ENCODE measurements at regions not wholly inside any gene's neighbourhood (a gene's known extent, or its start where the extent isn't known, plus 50 kb on each side); places are given as distances from the start of the nearest gene placed in this dataset.

DNA sequence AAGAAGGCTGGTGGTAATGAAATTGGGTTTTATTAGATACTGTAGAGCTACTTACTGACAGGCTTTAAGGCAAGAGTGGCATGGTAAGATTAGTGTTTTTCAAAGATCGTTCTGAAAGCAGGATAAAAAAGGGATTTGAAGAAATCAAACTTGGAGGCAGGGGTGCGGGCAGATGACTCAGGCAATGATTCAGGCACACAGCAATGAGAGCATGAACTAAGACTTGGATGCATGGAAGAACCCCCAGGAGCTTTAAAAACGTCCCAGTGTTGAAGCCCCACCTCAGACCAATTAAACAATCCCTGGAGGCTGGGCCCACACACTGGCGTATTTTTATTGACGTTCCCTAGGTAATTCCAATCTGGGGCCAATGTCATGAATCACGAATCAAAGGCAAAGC is 102.5 kb downstream of the SREK1 start:
- TF ChIP-seq, protein P1, sequence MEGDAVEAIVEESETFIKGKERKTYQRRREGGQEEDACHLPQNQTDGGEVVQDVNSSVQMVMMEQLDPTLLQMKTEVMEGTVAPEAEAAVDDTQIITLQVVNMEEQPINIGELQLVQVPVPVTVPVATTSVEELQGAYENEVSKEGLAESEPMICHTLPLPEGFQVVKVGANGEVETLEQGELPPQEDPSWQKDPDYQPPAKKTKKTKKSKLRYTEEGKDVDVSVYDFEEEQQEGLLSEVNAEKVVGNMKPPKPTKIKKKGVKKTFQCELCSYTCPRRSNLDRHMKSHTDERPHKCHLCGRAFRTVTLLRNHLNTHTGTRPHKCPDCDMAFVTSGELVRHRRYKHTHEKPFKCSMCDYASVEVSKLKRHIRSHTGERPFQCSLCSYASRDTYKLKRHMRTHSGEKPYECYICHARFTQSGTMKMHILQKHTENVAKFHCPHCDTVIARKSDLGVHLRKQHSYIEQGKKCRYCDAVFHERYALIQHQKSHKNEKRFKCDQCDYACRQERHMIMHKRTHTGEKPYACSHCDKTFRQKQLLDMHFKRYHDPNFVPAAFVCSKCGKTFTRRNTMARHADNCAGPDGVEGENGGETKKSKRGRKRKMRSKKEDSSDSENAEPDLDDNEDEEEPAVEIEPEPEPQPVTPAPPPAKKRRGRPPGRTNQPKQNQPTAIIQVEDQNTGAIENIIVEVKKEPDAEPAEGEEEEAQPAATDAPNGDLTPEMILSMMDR (IDR thresholded peaks at IDR 0.05; ENCODE audit: low read depth, low read length, missing control alignments) = no peak
- peak; percentile 64 for DNase-seq
- Histone ChIP-seq H3K36me3 (replicated peaks) (no peaks in the 10 kb centered on the region), H3K27me3 (replicated peaks) (no peaks in the 10 kb centered on the region), H3K4me3 (ENCODE audit: low read depth, low read length) (no peak overlapping the region), H3K27ac (peak overlapping the region; percentile 41)
- in situ Hi-C loops (cut with HindIII; ENCODE audit: low pct_ligation_motif_present, low sequenced_read_pairs) = no loop called here

DNA sequence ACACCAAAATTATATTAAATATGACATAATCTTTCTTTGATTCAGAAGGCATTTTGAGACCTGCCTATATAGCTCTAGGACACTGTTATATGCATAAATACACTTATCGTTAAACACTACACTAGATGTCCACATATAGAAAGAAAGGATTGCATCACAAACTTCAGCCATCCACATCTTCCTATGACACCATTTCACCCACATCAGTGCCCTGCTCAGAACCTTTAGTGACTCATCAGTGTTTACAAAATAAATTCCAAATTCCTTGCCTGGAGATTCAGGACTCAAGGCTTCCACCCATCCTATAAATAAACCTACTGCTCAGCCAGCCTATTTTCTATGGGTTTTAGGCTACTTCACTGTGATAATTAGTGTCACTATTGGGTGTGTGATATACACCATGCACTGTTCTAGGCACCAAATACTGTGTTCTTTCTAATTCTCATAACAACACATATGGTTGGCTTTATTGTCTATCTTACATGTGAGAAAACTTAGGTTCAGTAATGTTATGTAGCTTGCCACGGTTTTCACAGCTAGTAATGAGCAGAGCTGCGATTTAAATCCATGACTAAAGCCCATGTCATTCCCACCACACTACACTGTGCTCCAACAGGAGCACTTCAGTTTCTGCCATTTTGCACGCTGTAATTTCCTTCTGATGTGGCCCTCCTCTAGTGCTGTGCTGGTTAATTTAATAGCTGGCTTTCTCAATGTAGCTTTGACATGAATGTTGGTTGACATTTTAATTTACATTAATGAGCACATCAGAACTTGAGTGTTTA is 103.3 kb downstream of the SREK1 start:
- peak overlapping the region; percentile 41 for H3K27ac ChIP-seq
- TF ChIP-seq, protein P1 (IDR thresholded peaks at IDR 0.05; ENCODE audit: low read depth, low read length, missing control alignments) = no peak
- in situ Hi-C loops (cut with HindIII; ENCODE audit: low pct_ligation_motif_present, low sequenced_read_pairs) = no loop called here
- H3K27me3 ChIP-seq (replicated peaks) = no peaks in the 10 kb centered on the region
- H3K4me3 ChIP-seq (ENCODE audit: low read depth, low read length) = no peak overlapping the region
- peak; percentile 68 for DNase-seq
- no peaks in the 10 kb centered on the region for H3K36me3 ChIP-seq (replicated peaks)

DNA sequence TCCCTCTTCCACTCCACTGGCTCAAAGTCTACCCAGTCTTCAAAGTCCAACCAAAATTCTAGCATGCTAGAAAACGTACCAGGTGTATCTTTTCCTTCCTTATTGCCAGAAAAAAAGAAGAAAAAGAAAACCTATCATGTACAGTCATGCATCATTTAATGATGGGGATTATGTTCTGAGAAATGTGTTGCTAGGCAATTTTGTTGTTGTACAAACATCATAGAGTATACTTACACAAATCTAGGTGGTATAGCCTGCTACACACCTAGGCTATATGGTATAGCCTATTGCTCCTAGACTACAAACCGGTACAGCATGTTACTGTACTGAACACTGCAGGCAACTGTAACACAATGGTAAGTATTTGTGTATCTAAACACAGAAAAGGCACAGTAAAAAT is 104.8 kb downstream of the SREK1 start:
- no peak for DNase-seq
- Histone ChIP-seq H3K27ac (no peak overlapping the region), H3K27me3 (replicated peaks) (no peaks in the 10 kb centered on the region), H3K36me3 (replicated peaks) (no peaks in the 10 kb centered on the region), H3K4me3 (ENCODE audit: low read depth, low read length) (no peak overlapping the region)
- in situ Hi-C loops (cut with HindIII; ENCODE audit: low pct_ligation_motif_present, low sequenced_read_pairs) = no loop called here
- TF ChIP-seq, protein P1 (IDR thresholded peaks at IDR 0.05; ENCODE audit: low read depth, low read length, missing control alignments) = no peak

DNA sequence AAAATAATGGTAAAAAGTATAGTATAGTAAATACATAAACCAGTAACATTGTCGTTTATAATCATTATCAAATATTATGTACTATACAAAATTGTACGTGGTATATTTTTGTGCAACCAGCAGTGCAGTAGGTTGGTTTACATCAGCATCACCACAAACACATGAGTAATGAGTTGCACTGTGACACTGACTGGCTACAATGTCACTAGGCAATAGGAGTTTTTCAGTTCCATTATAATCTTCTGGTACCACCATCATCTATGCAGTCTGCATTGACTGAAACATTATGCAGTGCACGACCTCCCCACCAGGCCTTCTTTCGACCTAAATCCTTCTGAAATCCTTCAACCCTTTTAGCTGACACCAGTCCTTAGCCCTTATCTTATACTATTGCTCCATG is 105.8 kb downstream of the SREK1 start:
- Histone ChIP-seq H3K27ac (no peak overlapping the region), H3K27me3 (replicated peaks) (no peaks in the 10 kb centered on the region), H3K36me3 (replicated peaks) (no peaks in the 10 kb centered on the region), H3K4me3 (ENCODE audit: low read depth, low read length) (no peak overlapping the region)
- TF ChIP-seq, protein P1 (IDR thresholded peaks at IDR 0.05; ENCODE audit: low read depth, low read length, missing control alignments) = no peak
- in situ Hi-C loops (cut with HindIII; ENCODE audit: low pct_ligation_motif_present, low sequenced_read_pairs) = no loop called here
- DNase-seq = no peak

DNA sequence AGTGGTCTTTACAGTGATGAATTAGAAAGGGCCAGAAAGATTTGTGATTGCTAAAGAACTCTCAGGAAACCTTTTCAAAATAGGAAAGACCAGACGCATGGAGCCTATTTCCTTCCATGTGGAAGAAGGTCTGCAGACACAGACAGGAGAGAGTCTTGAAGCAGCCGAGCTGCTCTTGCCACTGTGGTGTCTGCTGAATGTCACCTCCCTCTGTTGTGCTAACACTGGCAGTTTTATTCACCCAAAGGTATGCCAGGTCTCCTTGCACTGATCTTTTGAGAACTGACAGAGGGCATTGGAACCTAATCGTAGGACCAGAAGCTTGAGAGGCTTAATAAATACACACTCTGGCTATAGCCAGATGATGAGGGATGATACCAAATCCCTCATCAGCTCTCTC is 108.7 kb downstream of the SREK1 start:
- H3K4me3 ChIP-seq (ENCODE audit: low read depth, low read length) = no peak overlapping the region
- TF ChIP-seq, protein P1 (IDR thresholded peaks at IDR 0.05; ENCODE audit: low read depth, low read length, missing control alignments) = no peak
- in situ Hi-C loops (cut with HindIII; ENCODE audit: low pct_ligation_motif_present, low sequenced_read_pairs) = no loop called here
- H3K27me3 ChIP-seq (replicated peaks) = no peaks in the 10 kb centered on the region
- H3K27ac ChIP-seq = no peak overlapping the region
- no peak for DNase-seq
- H3K36me3 ChIP-seq (replicated peaks) = no peaks in the 10 kb centered on the region

DNA sequence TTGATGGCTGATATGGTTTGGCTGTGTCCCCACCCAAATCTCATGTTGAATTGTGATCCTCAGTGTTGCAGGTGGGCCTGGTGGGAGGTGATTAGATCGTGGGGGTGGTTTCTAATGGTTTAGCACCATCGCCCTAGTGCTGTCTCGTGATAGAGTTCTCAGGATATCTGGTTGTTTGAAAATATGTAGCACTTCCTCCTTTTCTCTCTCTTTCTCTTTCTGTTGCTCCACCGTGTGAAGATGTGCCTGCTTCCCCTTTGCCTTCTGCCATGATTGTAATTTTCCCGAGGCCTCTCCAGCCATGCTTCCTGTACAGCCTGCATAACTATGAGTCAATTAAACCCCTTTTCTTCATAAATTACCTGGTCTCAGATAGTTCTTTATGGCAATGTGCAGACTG is 111.6 kb downstream of the SREK1 start:
- DNase-seq = no peak

More for the DNA sequence above, 111.6 kb downstream of the SREK1 start:
- in situ Hi-C loops (cut with HindIII; ENCODE audit: low pct_ligation_motif_present, low sequenced_read_pairs) = no loop called here
- H3K27me3 ChIP-seq (replicated peaks) = no peaks in the 10 kb centered on the region
- TF ChIP-seq, protein P1 (IDR thresholded peaks at IDR 0.05; ENCODE audit: low read depth, low read length, missing control alignments) = no peak
- H3K36me3 ChIP-seq (replicated peaks) = no peaks in the 10 kb centered on the region
- no peak overlapping the region for H3K4me3 ChIP-seq (ENCODE audit: low read depth, low read length)
- H3K27ac ChIP-seq = no peak overlapping the region
